OCI-LY7 (cell line): ENCODE measurements at regions not wholly inside any gene's neighbourhood (a gene's known extent, or its start where the extent isn't known, plus 50 kb on each side); places are given as distances from the start of the nearest gene placed in this dataset.
A peak's percentile ranks its signal among the peaks of the same experiment; 100 is the strongest.

Experiments
- BruUV-seq: library from RNA; stranded (reverse); fragments of 400-500 nt; replicated peaks from 2 replicates; lab custom pipeline; 2021; lab: Mats Ljungman, UMichigan
- CTCF ChIA-PET: fragments of 300-600 bp; sonication (Branson Sonifier 250); formaldehyde crosslinking; loops from one replicate; lab custom pipeline; 2022; ENCODE audit warnings: antibody characterized with exemption; ENCODE audit not compliant: unreplicated experiment; lab: Charles Lee
- POLR2A ChIA-PET: fragments of 300-600 bp; sonication (Branson Sonifier 250); formaldehyde crosslinking; loops from one replicate; lab custom pipeline; 2022; ENCODE audit warnings: antibody characterized with exemption; lab: Charles Lee
- DNase-seq: peaks from one replicate; pipeline ENCODE4 v3.0.0-alpha.2; 2015; ENCODE audit warnings: low spot score
- H2AFZ ChIP-seq: fragments of 200-600 bp; sonication (generic), shearing (Covaris generic); 2 replicates; pipeline ENCODE4 v1.6.1; 2014; ENCODE audit warnings: mild to moderate bottlenecking, antibody characterized with exemption, low read length, moderate library complexity
- H3K27ac ChIP-seq: fragments of 200-600 bp; sonication (generic); 2 replicates; pipeline ENCODE4 v1.5.1; 2014; ENCODE audit warnings: mixed run types, low read depth, mild to moderate bottlenecking, moderate library complexity, low read length, inconsistent platforms; ENCODE audit not compliant: poor library complexity, severe bottlenecking
- H3K36me3 ChIP-seq: fragments of 200-600 bp; sonication (generic); 2 replicates; pipeline ENCODE4 v1.6.1; 2014; ENCODE audit warnings: mild to moderate bottlenecking, antibody characterized with exemption, low read length, moderate library complexity, mixed read lengths; ENCODE audit not compliant: insufficient read depth
- H3K4me1 ChIP-seq: fragments of 200-600 bp; sonication (generic); 2 replicates; pipeline ENCODE4 v1.5.1; 2014; ENCODE audit warnings: mild to moderate bottlenecking, low read length; ENCODE audit not compliant: insufficient read depth, poor library complexity, severe bottlenecking
- H3K4me2 ChIP-seq: fragments of 200-600 bp; sonication (generic); 2 replicates; pipeline ENCODE4 v1.6.1; 2014; ENCODE audit warnings: mild to moderate bottlenecking, low read length
- H3K4me3 ChIP-seq: fragments of 200-600 bp; sonication (generic); 2 replicates; pipeline ENCODE4 v1.5.1; 2014; ENCODE audit warnings: mild to moderate bottlenecking, low read depth, low read length; ENCODE audit not compliant: poor library complexity, severe bottlenecking
- H3K79me2 ChIP-seq: fragments of 200-600 bp; sonication (generic); 2 replicates; pipeline ENCODE4 v1.6.1; 2016; ENCODE audit warnings: low read depth, mild to moderate bottlenecking, low read length, moderate library complexity, mixed read lengths; ENCODE audit not compliant: insufficient read depth
- H3K9me2 ChIP-seq: fragments of 200-600 bp; sonication (generic); 2 replicates; pipeline ENCODE4 v1.6.1; 2016; ENCODE audit warnings: mild to moderate bottlenecking, low read length, mixed read lengths; ENCODE audit not compliant: insufficient read depth
- H3K9me3 ChIP-seq: fragments of 200-600 bp; sonication (generic); 2 replicates; pipeline ENCODE4 v1.6.1; 2014; ENCODE audit warnings: mild to moderate bottlenecking, mixed run types, low read length, mixed read lengths
- H4K20me1 ChIP-seq: fragments of 200-600 bp; sonication (generic); 2 replicates; pipeline ENCODE4 v1.6.1; 2014; ENCODE audit warnings: mild to moderate bottlenecking, antibody characterized with exemption, low read length, moderate library complexity, mixed read lengths; ENCODE audit not compliant: insufficient read depth
- CTCF ChIP-seq: fragments of 200-600 bp; sonication (generic); conservative IDR thresholded peaks from 2 replicates; pipeline ENCODE4 v1.5.1; 2014; ENCODE audit warnings: mild to moderate bottlenecking, antibody characterized with exemption, low read length, moderate library complexity, mixed read lengths
- EZH2phosphoT487 ChIP-seq: fragments of 200-600 bp; sonication (generic); IDR thresholded peaks from 2 replicates; pipeline ENCODE4 v1.6.1; 2018; ENCODE audit warnings: low read depth, borderline replicate concordance, mild to moderate bottlenecking, mixed run types, antibody characterized with exemption, low read length, moderate library complexity, mixed read lengths
- intact Hi-C: fragments of 100-400 bp; cut with micrococcal nuclease; formaldehyde crosslinking; loops from one replicate; pipeline ENCODE4 v1.10.0; 2022; ENCODE audit not compliant: unreplicated experiment

- H3K79me2 ChIP-seq = no peaks in the 10 kb centered on the region
- H3K36me3 ChIP-seq = no peaks in the 10 kb centered on the region
- POLR2A ChIA-PET = interaction anchor here (1.0 kb wide), 1 partner anchor 81 kb away, joined by 4 read pairs; no protein-coding TSS in a partner anchor
- H3K4me1 ChIP-seq = no peaks in the 10 kb centered on the region
- no TSS peak for BruUV-seq
- intact Hi-C loops = no loop called here
- H3K9me3 ChIP-seq = no peaks in the 10 kb centered on the region
- H3K4me3 ChIP-seq = no peak overlapping the region
- CTCF ChIA-PET = no interaction called here
- TF ChIP-seq EZH2phosphoT487 (no peak), CTCF (peak; percentile 55; the same call in 1 of the 2 replicates)
- H2AFZ ChIP-seq = no peak overlapping the region
- H3K27ac ChIP-seq = no peak overlapping the region
- no peak overlapping the region for H3K4me2 ChIP-seq
- no peaks in the 10 kb centered on the region for H4K20me1 ChIP-seq
- no peak for DNase-seq
- H3K9me2 ChIP-seq = no peaks in the 10 kb centered on the region
These were observed 174.1 kb upstream of the MPHOSPH6 start for GRCh38 chr16:82344157-82344556.

GRCh38 chr16:82341146-82341669 lies 171.2 kb upstream of the MPHOSPH6 start:
- no TSS peak for BruUV-seq

More at GRCh38 chr16:82341146-82341669, 171.2 kb upstream of the MPHOSPH6 start:
- ChIA-PET POLR2A (no interaction called here), CTCF (no interaction called here)
- no peak overlapping the region for H2AFZ ChIP-seq
- no peaks in the 10 kb centered on the region for H4K20me1 ChIP-seq
- no peaks in the 10 kb centered on the region for H3K36me3 ChIP-seq
- H3K4me3 ChIP-seq = no peak overlapping the region
- no peak for TF ChIP-seq EZH2phosphoT487
- no peak for TF ChIP-seq CTCF
- no peak overlapping the region for H3K27ac ChIP-seq
- H3K9me2 ChIP-seq = no peaks in the 10 kb centered on the region
- DNase-seq = no peak
- no peaks in the 10 kb centered on the region for H3K79me2 ChIP-seq
- intact Hi-C loops = no loop called here
- no peaks in the 10 kb centered on the region for H3K9me3 ChIP-seq
- no peaks in the 10 kb centered on the region for H3K4me1 ChIP-seq
- no peak overlapping the region for H3K4me2 ChIP-seq
